Activated CD4-positive, alpha-beta memory T cell treated with anti-CD3 and anti-CD28 coated beads for 36 hours (primary cell): ENCODE measurements at regions not wholly inside any gene's neighbourhood (a gene's known extent, or its start where the extent isn't known, plus 50 kb on each side); places are given as distances from the start of the nearest gene placed in this dataset.

Experiments used
- CTCF ChIA-PET: fragments of 350-600 bp; sonication (Branson Sonifier 250); formaldehyde crosslinking; loops from one replicate; lab custom pipeline; 2021; ENCODE audit warnings: antibody characterized with exemption, inconsistent platforms; lab: Charles Lee
- POLR2A ChIA-PET: fragments of 350-600 bp; sonication (Branson Sonifier 250); formaldehyde crosslinking; loops from one replicate; lab custom pipeline; 2021; ENCODE audit warnings: antibody characterized with exemption; lab: Charles Lee
- DNase-seq: peaks from one replicate; pipeline ENCODE4 v3.0.0-alpha.2; 2020
- H3K27ac Mint-ChIP-seq: one replicate; pipeline ENCODE4 v1.8.0; 2021; ENCODE audit warnings: mixed read lengths
- H3K27me3 Mint-ChIP-seq: one replicate; pipeline ENCODE4 v1.8.0; 2021; ENCODE audit warnings: mixed read lengths
- H3K36me3 Mint-ChIP-seq: one replicate; pipeline ENCODE4 v1.8.0; 2021; ENCODE audit warnings: mixed read lengths
- H3K4me1 Mint-ChIP-seq: one replicate; pipeline ENCODE4 v1.8.0; 2021; ENCODE audit warnings: low read depth, mixed read lengths
- H3K4me3 Mint-ChIP-seq: one replicate; pipeline ENCODE4 v1.8.0; 2021; ENCODE audit warnings: mild to moderate bottlenecking, mixed read lengths
- H3K9me3 Mint-ChIP-seq: one replicate; pipeline ENCODE4 v1.8.0; 2021; ENCODE audit warnings: mixed read lengths
- intact Hi-C: fragments of 100-400 bp; cut with micrococcal nuclease; formaldehyde crosslinking; loops from one replicate; pipeline ENCODE4 v1.15.1; 2023

GRCh38 chr3:156608601-156609514 is 53.9 kb upstream of the SSR3 start:
- H3K27me3 Mint-ChIP-seq: peaks cover 22% of the 10 kb centered on the region
- H3K9me3 Mint-ChIP-seq: no peaks in the 10 kb centered on the region
- ChIA-PET CTCF (no interaction called here), POLR2A (no interaction called here)
- DNase-seq: no peak
- no peak overlapping the region for H3K4me3 Mint-ChIP-seq
- H3K27ac Mint-ChIP-seq: no peak overlapping the region
- intact Hi-C loops: loop anchor here (5.0 kb wide), 2 partner anchors 127 to 518 kb away; no protein-coding TSS in a partner anchor
- no peaks in the 10 kb centered on the region for H3K36me3 Mint-ChIP-seq
- peaks cover 21% of the 10 kb centered on the region for H3K4me1 Mint-ChIP-seq

GRCh38 chr3:156606729-156607128 is 51.8 kb upstream of the SSR3 start:
- no peak for DNase-seq
- Mint-ChIP-seq H3K27ac (no peak overlapping the region), H3K36me3 (no peaks in the 10 kb centered on the region), H3K4me1 (peaks cover 28% of the 10 kb centered on the region), H3K4me3 (peak overlapping the region; percentile 40), H3K27me3 (peaks cover 25% of the 10 kb centered on the region), H3K9me3 (no peaks in the 10 kb centered on the region)
- intact Hi-C loops: loop anchor here (5.0 kb wide), 2 partner anchors 124 to 521 kb away; no protein-coding TSS in a partner anchor
- CTCF ChIA-PET: interaction anchor here (1.3 kb wide), 1 partner anchor 67 kb away, joined by 4 read pairs; no protein-coding TSS in a partner anchor
- POLR2A ChIA-PET: no interaction called here

GRCh38 chr3:156605686-156606605 is 51.0 kb upstream of the SSR3 start:
- no peak overlapping the region for H3K27ac Mint-ChIP-seq
- H3K4me1 Mint-ChIP-seq: peaks cover 28% of the 10 kb centered on the region
- ChIA-PET CTCF (interaction anchor here (1.3 kb wide), 1 partner anchor 67 kb away, joined by 4 read pairs; no protein-coding TSS in a partner anchor), POLR2A (no interaction called here)
- peak overlapping the region; percentile 66 for H3K4me3 Mint-ChIP-seq
- no peak for DNase-seq
- intact Hi-C loops: loop anchor here (5.0 kb wide), 2 partner anchors 124 to 521 kb away; no protein-coding TSS in a partner anchor
- H3K36me3 Mint-ChIP-seq: no peaks in the 10 kb centered on the region
- H3K27me3 Mint-ChIP-seq: peaks cover 25% of the 10 kb centered on the region
- H3K9me3 Mint-ChIP-seq: no peaks in the 10 kb centered on the region

GRCh38 chr3:156604642-156605144 is 49.8 kb upstream of the SSR3 start:
- Mint-ChIP-seq H3K9me3 (no peaks in the 10 kb centered on the region), H3K4me1 (peaks cover 24% of the 10 kb centered on the region), H3K27me3 (peaks cover 25% of the 10 kb centered on the region), H3K27ac (no peak overlapping the region), H3K36me3 (no peaks in the 10 kb centered on the region), H3K4me3 (no peak overlapping the region)
- ChIA-PET POLR2A (no interaction called here), CTCF (no interaction called here)
- DNase-seq: no peak
- intact Hi-C loops: loop anchor here (5.0 kb wide), 2 partner anchors 122 to 523 kb away; no protein-coding TSS in a partner anchor
